ENCODE measurements at regions not wholly inside any gene's neighbourhood (a gene's known extent, or its start where the extent isn't known, plus 50 kb on each side); places are given as distances from the start of the nearest gene placed in this dataset.

DNA sequence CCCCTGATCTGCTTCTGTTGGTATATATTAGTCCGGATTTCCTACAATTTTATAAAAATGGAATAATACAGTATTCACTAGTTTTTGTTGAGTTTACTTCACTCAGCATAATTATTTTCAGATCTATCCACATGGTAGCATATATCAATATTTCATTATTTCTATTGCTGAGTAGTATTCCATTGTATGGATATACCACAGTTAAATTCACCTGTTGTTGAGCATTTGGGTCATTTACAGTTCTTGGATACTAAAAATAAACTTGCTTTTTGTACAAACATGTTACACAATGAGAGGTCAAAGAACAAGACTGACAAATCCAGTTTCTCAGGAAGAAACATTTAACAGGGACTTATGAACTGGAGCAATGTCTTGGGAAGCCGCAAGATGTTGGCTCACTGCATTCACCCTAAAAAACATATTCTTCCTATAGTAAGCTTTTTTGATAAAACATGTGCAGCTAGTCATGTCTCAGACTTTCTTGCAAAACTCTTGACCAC, 126.9 kb upstream of the HS3ST2 start:
- Histone ChIP-seq H3K36me3 (no peaks in the 10 kb centered on the region), H3K4me3 (no peak overlapping the region), H3K27me3 (no peaks in the 10 kb centered on the region), H3K27ac (peak overlapping the region; percentile 82 to 88), H3K4me1 (peaks cover 7 to 16% of the 10 kb centered on the region in 2 donors), H3K9me3 (peaks cover 0 to 5% of the 10 kb centered on the region in 2 donors)
- DNase-seq (ENCODE audit: low spot score in 2 of 2), result no peak
- intact Hi-C loops (cut with DNase I), result no loop called here
- TF ChIP-seq, protein P1, sequence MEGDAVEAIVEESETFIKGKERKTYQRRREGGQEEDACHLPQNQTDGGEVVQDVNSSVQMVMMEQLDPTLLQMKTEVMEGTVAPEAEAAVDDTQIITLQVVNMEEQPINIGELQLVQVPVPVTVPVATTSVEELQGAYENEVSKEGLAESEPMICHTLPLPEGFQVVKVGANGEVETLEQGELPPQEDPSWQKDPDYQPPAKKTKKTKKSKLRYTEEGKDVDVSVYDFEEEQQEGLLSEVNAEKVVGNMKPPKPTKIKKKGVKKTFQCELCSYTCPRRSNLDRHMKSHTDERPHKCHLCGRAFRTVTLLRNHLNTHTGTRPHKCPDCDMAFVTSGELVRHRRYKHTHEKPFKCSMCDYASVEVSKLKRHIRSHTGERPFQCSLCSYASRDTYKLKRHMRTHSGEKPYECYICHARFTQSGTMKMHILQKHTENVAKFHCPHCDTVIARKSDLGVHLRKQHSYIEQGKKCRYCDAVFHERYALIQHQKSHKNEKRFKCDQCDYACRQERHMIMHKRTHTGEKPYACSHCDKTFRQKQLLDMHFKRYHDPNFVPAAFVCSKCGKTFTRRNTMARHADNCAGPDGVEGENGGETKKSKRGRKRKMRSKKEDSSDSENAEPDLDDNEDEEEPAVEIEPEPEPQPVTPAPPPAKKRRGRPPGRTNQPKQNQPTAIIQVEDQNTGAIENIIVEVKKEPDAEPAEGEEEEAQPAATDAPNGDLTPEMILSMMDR (IDR thresholded peaks at IDR 0.05), result no peak

DNA sequence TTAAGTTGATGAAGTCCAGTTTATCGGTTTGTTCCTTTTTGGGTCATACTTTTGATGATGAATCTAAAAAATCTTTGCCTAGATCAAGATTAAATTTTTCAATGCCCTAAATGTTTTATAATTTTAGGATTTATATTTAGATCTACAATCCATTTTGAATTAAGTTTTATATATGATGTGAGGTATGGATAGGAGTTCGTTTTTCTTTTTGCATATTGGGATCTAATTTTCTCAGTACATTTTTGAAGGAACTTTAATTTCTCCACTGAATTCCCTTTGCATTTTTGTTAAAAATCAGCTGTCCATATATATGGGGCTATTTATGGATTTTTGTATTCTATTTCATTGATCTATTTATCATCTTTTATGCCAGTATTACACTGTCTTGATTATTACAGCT, 125.5 kb upstream of the HS3ST2 start:
- H3K27ac ChIP-seq, result no peak overlapping the region
- intact Hi-C loops (cut with DNase I), result no loop called here
- TF ChIP-seq, protein P1 (IDR thresholded peaks at IDR 0.05), result no peak

DNA sequence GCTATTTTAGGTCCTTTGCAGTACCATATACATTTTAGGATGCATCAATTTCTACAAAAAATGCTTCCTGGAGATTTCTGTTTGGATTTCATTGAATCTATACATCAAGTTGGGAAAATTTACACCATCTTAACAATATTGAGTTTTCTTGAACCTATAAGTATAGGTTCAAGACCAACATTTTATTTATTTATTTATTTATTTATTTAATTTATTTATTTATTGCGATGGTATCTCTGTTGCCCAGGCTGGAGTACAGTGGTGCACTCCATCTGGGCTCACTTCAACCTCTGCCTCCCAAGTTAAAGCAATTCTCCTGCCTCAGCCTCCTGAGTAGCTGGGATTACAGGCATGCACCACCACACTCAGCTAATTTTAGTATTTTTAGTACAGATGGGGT, 125.0 kb upstream of the HS3ST2 start:
- Histone ChIP-seq H3K27me3 (no peaks in the 10 kb centered on the region), H3K27ac (no peak overlapping the region), H3K9me3 (peaks cover 0 to 5% of the 10 kb centered on the region in 2 donors), H3K4me1 (peaks cover 7 to 25% of the 10 kb centered on the region in 2 donors), H3K36me3 (no peaks in the 10 kb centered on the region), H3K4me3 (no peak overlapping the region)
- no peak for DNase-seq (ENCODE audit: low spot score in 2 of 2)
- intact Hi-C loops (cut with DNase I), result no loop called here
- TF ChIP-seq, protein P1 (IDR thresholded peaks at IDR 0.05), result no peak

More for the DNA sequence above, 125.5 kb upstream of the HS3ST2 start:
- Histone ChIP-seq H3K36me3 (no peaks in the 10 kb centered on the region), H3K9me3 (peaks cover 0 to 5% of the 10 kb centered on the region in 2 donors), H3K4me1 (peaks cover 7 to 20% of the 10 kb centered on the region in 2 donors), H3K4me3 (no peak overlapping the region), H3K27me3 (no peaks in the 10 kb centered on the region)
- DNase-seq (ENCODE audit: low spot score in 2 of 2), result no peak

- Histone ChIP-seq H3K9me3 (peaks cover 0 to 5% of the 10 kb centered on the region in 2 donors), H3K27ac (no peak overlapping the region), H3K36me3 (no peaks in the 10 kb centered on the region), H3K27me3 (no peaks in the 10 kb centered on the region), H3K4me3 (no peak overlapping the region), H3K4me1 (peaks cover under 1 to 24% of the 10 kb centered on the region in 2 donors)
- intact Hi-C loops (cut with DNase I), result no loop called here
- TF ChIP-seq, protein P1 (IDR thresholded peaks at IDR 0.05), result no peak
- DNase-seq (ENCODE audit: low spot score in 2 of 2), result no peak
Measured at GRCh38 chr16:22691335-22691734, 122.6 kb upstream of the HS3ST2 start.

DNA sequence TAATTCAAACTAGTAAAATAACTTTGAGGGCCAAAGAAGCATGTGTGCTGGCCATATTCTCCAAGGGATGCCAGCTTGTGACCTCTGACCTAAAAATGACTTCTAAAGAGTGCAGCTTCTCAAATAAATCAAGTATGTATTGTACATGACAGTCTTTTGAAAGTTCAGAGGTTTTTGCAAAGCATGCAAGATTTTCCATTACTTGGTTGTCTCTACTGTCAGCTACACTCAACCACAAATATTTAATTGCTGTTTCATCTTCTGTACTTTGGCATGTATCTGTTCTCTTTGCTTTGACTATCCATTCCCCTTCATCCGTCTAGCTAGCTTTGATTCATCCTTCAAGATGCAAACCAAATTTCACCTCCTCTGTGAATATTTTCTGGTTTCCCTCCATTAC, 121.9 kb upstream of the HS3ST2 start:
- TF ChIP-seq, protein P1 (IDR thresholded peaks at IDR 0.05), result no peak
- no peak for DNase-seq (ENCODE audit: low spot score in 2 of 2)
- H3K36me3 ChIP-seq, result no peaks in the 10 kb centered on the region
- no peaks in the 10 kb centered on the region for H3K27me3 ChIP-seq
- peaks cover 0 to 23% of the 10 kb centered on the region in 2 donors for H3K4me1 ChIP-seq
- H3K4me3 ChIP-seq, result no peak overlapping the region
- H3K27ac ChIP-seq, result no peak overlapping the region
- H3K9me3 ChIP-seq, result peaks cover 0 to 2% of the 10 kb centered on the region in 2 donors
- intact Hi-C loops (cut with DNase I), result no loop called here
